Urinary bladder (tissue), 3 donors: ENCODE measurements at regions not wholly inside any gene's neighbourhood (a gene's known extent, or its start where the extent isn't known, plus 50 kb on each side); places are given as distances from the start of the nearest gene placed in this dataset.

ENCODE experiments used
- DNase-seq: peaks from one replicate; pipeline ENCODE4 v3.0.0-alpha.2; 2015; ENCODE audit errors: extremely low spot score
- H3K27ac ChIP-seq: one replicate; pipeline ENCODE4 v1.5.1; 2013; ENCODE audit warnings: low read depth, mild to moderate bottlenecking, moderate library complexity
- H3K36me3 ChIP-seq: one replicate; pipeline ENCODE4 v1.6.1; 2013; ENCODE audit warnings: mild to moderate bottlenecking, moderate library complexity; ENCODE audit not compliant: insufficient read depth
- H3K4me1 ChIP-seq: one replicate; pipeline ENCODE4 v1.6.1; 2013; ENCODE audit warnings: mild to moderate bottlenecking, moderate library complexity; ENCODE audit not compliant: insufficient read depth
- H3K4me3 ChIP-seq: one replicate; pipeline ENCODE4 v1.5.1; 2013; ENCODE audit warnings: low read depth, low read length
- WGBS: extraction: QIAGEN DNeasy Blood & Tissue Kit; methylation state at CpG from one replicate; pipeline ENCODE4 v1.1.7; 2013; 5-methylcytosine and 5-hydroxymethylcytosine counted together
- donor health status: healthy with polysubstance abuse.
- donor health status: healthy.

DNA sequence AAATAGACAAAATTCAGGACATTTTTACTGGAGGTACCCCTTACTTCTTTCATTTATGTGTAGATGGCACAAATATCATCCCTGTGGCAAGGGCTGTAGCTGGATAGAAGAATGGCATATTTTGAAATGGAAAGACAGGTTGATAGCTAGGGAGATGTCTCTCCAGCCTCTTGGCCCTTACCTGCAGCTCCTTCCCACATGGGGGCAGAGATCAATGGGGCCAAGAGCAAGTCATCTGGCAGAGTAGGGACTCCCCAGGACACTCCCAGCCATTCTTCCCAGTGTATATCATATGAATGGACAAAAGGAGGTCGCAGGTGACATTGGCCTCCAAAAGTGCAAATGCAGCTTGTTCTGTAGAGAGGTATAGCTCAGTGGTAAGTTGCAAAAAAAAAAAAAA, 192.2 kb upstream of the ATP5MC3 start:
- no peak overlapping the region for H3K27ac ChIP-seq
- no peak for DNase-seq
- H3K36me3 ChIP-seq, result no peaks in the 10 kb centered on the region
- 89% methylated on average over 1 of the region's 1 CpG for WGBS
- no peaks in the 10 kb centered on the region for H3K4me1 ChIP-seq
- no peak overlapping the region for H3K4me3 ChIP-seq

DNA sequence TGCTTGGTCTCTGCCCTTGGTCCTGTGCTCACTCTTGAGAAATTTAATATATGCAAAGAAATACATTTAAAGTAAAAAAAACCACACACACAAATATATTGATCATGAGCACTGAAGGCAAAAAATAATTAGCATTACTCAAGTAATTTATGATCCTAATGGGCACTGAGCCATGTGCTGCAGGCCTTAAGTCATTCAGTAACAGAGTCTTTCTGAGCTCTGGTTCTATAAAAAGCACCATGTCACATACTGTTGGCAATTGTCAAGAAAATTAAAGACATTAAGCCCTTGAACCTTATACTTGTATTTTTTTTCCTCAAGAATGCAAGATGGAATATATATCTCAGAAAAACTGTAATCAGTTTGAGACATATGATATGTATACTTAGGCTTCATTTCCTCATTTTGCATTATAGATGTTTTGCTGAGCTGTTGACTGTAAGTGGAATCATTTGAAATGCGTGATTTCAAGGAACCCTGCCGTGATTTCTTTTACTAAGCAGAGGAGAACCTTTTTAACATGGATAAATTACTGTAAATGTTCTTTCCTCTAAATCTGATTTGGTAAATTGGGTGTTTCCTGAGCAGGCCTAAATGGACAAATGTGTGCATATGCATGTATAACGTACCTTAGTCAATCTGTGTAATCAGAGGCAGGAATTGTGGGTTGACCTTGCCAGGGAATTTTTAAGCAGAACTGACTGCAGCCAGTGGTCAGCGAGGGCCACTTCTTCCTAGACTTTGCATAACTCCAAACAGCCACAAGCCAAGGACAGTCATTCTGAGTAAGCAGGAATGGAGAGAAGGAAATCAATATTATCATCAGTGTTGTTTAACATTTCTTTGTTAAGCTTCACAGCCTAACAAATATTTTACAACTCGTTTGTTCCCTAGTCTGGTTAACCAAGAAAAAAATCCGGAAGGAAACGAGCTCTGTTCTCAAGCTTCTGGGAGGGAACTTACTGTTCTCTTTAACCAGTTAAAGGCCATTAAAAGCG, 191.5 kb upstream of the ATP5MC3 start:
- Histone ChIP-seq H3K27ac (no peak overlapping the region), H3K4me3 (no peak overlapping the region), H3K4me1 (no peaks in the 10 kb centered on the region), H3K36me3 (no peaks in the 10 kb centered on the region)
- WGBS, result 53% methylated on average over 8 of the region's 8 CpGs
- no peak for DNase-seq

DNA sequence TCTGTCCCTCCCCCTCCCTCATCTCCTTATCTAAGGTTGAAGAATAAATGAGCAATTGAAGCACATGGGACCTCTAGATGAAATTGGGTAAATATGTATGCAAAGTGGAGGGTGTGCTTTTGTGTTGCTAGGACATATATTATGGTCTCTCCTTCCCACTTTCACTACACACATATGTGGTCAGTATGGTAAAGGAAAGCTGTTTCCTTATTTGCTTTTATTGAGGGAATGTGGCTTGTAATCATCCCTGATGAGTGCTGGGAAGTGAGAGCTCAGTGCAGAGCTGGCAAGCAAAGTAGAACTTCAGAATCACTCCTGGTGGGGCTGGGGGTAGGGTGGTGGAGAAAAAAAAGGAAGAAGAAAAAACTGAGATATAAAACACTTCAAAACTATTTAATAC, 189.9 kb upstream of the ATP5MC3 start:
- Histone ChIP-seq H3K27ac (no peak overlapping the region), H3K4me3 (no peak overlapping the region), H3K4me1 (no peaks in the 10 kb centered on the region), H3K36me3 (no peaks in the 10 kb centered on the region)
- DNase-seq, result no peak

DNA sequence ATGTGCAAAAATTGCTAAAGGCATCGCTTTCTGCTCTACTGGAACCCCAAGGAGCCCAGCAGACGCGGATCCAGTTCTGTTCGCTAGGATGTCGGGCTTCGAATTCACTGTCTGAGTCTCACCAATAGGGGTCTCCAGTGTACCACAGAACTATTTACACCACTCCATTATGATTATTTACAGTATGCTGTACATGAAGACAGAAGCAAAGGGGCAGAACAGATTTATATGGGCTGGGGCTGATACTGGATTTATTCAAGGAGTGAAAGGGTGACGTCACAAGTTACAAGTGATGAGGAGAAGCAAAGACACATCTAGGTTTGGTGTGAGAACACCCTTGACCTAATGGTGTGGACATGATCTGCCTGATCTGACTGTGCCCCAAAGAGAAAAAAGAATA, 185.3 kb upstream of the ATP5MC3 start:
- Histone ChIP-seq H3K27ac (no peak overlapping the region), H3K36me3 (no peaks in the 10 kb centered on the region), H3K4me3 (no peak overlapping the region), H3K4me1 (no peaks in the 10 kb centered on the region)
- DNase-seq, result peak; percentile 67
- 6% methylated on average over 7 of the region's 7 CpGs for WGBS

DNA sequence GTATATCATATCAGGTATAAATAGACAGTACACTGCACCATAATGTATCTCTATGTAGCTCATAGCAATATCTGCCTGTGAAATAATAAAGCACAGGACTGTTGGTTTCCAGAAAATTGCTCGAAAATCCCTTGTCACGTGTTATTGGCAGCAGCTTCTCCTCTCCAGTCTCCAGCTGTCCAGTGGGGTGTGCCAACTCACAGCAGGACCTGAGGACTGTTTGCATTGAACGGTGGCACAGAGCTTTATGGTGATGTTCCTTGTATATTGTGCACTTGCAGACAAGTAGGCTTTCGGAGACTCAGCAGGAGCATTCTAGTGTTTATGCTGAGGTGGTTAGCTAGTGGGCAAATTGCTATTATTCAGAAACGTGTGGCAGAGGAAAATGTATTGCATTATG, 182.2 kb upstream of the ATP5MC3 start:
- Histone ChIP-seq H3K36me3 (no peaks in the 10 kb centered on the region), H3K4me1 (no peaks in the 10 kb centered on the region), H3K27ac (no peak overlapping the region), H3K4me3 (no peak overlapping the region)
- no peak for DNase-seq
- 47% methylated on average over 5 of the region's 5 CpGs for WGBS

DNA sequence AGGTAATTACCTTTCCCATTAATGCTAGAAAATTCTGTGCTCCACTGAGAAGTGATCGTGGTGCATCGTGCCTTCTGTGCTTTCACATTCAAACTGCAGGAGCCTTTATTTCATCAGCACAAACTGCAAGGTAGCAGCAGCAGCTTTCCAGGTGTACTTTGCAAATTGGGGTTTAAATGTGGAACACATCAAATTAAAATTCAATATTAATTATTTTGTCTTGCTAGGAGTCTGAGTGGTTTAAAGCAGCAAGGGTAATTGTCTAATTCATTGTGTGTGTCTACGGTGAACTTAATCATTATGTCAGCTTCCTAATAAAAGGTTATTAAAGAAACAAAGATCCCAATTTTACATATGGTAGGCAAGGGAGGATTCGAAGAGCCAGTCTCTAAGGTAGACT, 180.8 kb upstream of the ATP5MC3 start:
- no peak for DNase-seq
- no peaks in the 10 kb centered on the region for H3K4me1 ChIP-seq
- no peak overlapping the region for H3K27ac ChIP-seq
- H3K4me3 ChIP-seq, result no peak overlapping the region
- no peaks in the 10 kb centered on the region for H3K36me3 ChIP-seq
- 90% methylated on average over 4 of the region's 4 CpGs for WGBS

DNA sequence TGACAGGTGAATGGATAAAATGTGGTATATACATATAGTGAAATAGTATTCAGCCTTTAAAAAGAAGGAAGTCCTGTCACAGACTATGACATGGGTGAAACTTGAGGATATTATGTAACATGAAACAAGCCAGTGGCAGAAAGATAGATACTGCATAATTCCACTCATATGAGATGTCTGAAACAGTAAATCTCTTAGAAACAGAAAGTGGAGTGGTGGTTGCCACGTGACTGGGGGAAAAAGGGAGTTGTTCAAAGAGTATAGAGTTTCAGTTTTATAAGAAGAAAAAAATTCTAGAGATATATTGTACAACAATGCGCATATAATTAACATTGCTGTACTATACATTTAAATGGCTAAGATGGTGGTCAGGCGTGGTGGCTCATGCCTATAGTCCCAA, 178.2 kb upstream of the ATP5MC3 start:
- H3K27ac ChIP-seq, result no peak overlapping the region
- no peaks in the 10 kb centered on the region for H3K36me3 ChIP-seq
- 82% methylated on average over 3 of the region's 3 CpGs for WGBS
- DNase-seq, result no peak
- H3K4me1 ChIP-seq, result no peaks in the 10 kb centered on the region
- H3K4me3 ChIP-seq, result no peak overlapping the region

DNA sequence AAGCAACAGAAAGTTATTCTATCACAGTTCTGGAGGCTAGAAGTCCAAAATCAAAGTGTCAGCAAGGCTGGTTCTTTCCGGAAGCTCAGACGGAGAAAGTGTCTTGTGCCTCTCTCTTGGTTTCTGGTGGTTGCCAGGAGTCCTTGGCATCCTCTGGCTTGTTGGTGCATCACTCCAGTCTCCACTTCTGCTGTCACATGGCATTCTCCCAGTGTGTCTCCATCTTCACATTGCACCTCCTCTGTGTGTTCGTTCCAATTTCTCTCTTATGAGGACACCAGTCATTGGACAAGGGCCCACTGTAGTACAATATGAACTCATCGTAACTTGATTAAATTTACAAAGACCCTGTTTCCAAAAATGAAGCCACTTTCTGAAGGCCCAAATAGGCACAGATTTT, 175.4 kb upstream of the ATP5MC3 start:
- no peak overlapping the region for H3K27ac ChIP-seq
- 91% methylated on average over 4 of the region's 4 CpGs for WGBS
- H3K36me3 ChIP-seq, result no peaks in the 10 kb centered on the region
- no peak overlapping the region for H3K4me3 ChIP-seq
- DNase-seq, result no peak
- H3K4me1 ChIP-seq, result no peaks in the 10 kb centered on the region

DNA sequence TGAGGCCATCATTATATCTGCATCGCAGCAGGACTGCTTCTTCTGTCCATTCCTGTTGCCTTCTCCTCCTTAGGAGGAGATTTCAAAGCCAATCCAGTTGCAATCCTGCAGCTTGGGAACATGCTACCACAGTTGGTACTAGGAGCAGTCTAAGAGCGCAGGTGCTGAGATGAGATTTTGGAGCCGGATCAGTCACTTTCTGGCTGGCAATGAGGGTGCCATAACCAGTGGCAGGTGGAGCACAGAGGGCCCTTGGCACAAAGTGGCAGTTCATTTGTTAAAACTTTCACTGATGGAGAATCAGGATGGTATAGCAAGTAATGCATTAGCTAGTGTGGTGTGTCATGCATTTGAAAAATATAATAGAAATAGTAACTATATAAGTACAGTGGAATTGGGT, 173.7 kb upstream of the ATP5MC3 start:
- no peaks in the 10 kb centered on the region for H3K36me3 ChIP-seq
- 97% methylated on average over 3 of the region's 3 CpGs for WGBS
- DNase-seq, result no peak
- no peak overlapping the region for H3K4me3 ChIP-seq
- no peaks in the 10 kb centered on the region for H3K4me1 ChIP-seq
- H3K27ac ChIP-seq, result no peak overlapping the region

DNA sequence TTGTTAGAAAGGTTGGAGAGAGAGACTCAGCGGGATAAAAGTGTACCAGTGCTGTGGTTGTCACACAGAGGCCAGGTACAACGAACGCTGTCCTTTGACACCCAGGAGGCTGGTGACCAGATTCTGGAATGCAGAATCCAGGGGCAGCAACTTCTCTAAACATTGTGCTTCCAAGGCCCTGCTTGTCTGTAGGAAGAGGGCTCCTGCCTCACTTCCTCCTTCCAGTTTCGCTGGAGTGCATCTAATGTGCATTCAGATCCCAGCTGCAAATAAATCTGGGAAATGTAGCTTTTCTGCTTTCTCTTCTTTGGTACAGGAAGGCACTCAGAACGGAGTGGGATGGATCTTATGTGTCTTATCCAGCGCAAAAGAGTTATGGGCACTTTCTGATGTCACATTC, 171.8 kb upstream of the ATP5MC3 start:
- no peaks in the 10 kb centered on the region for H3K36me3 ChIP-seq
- no peak overlapping the region for H3K27ac ChIP-seq
- no peaks in the 10 kb centered on the region for H3K4me1 ChIP-seq
- no peak for DNase-seq
- no peak overlapping the region for H3K4me3 ChIP-seq
- WGBS, result 77% methylated on average over 6 of the region's 6 CpGs

DNA sequence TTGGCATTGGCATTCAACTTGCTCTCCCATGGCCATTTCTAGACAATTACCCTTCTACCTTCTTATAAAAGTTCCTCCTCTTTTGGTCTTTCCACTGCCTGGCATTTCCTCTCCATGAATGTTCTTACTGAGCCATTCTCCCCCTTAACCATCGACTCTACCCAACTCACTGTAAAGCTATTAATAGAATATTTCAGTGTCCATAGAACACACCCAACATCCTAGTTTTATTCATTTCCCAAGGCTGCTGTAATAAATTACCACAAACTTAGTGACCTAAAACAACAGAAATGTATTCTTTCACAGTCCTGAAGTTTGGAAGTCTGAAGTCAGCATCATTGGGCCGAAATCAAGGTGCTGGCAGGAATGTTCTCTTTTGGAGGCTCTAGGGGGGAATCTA, 170.0 kb upstream of the ATP5MC3 start:
- WGBS, result 81% methylated on average over 2 of the region's 2 CpGs
- no peak for DNase-seq
- Histone ChIP-seq H3K36me3 (no peaks in the 10 kb centered on the region), H3K27ac (no peak overlapping the region), H3K4me1 (no peaks in the 10 kb centered on the region), H3K4me3 (no peak overlapping the region)

DNA sequence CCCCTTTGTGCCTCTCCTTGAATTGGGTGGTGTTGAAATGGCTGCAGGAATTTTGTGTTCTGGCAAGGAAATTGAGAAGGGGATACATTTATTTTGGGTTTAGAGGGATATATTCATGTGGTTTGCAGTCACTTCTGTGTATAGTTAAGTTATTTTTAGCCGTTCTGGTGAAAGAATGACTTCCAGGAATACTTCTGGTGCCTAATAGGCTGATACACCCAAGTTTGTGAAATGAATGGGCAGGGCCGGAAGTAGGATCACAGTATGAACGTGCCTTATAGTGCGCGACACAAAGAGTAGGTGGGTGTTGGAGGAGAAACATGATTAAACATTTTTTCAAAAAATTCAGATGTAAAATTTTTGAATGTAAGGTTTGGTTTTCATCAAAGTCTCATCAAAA, 168.6 kb upstream of the ATP5MC3 start:
- WGBS, result 70% methylated on average over 5 of the region's 5 CpGs
- no peaks in the 10 kb centered on the region for H3K36me3 ChIP-seq
- no peak overlapping the region for H3K27ac ChIP-seq
- no peak overlapping the region for H3K4me3 ChIP-seq
- H3K4me1 ChIP-seq, result no peaks in the 10 kb centered on the region
- DNase-seq, result no peak

DNA sequence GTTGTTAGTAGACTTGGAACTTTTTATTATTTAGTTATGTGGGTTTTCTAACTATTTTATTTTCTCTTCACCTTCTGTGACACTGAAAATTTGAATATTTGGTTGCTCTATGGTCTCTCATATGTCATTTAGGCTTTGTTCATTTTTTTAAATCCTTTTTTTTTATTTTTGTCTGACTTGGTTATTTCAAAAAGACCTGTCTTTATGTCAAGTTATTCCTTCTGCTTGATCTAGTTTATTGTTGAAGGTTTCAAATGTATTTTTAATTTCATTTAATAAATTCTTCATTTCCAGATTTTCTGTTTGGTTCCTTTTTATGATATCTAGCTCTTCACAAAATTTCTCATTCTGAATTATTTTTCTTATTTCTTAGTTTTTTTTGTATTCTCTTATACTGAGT, 160.6 kb upstream of the ATP5MC3 start:
- Histone ChIP-seq H3K27ac (no peak overlapping the region), H3K36me3 (no peaks in the 10 kb centered on the region), H3K4me1 (no peaks in the 10 kb centered on the region), H3K4me3 (no peak overlapping the region)
- DNase-seq, result no peak

DNA sequence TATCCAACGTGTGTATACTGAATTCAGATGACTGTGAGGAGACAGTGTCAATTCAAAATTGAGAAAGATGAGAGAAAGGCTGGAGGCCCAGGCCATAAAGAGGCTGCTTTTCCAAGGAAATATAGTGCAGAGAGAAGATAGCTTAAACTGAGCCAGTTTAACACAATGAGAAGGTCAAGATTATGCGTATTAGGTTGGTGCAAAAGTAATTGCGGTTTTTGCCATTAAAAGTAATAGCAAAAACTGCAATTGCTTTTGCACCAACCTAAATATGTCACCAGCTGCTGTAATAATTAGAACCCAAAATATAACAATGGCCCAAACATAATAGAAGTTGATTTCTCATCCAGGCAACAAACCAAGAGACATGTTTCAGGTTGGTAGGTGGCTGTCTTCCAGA, 148.7 kb upstream of the ATP5MC3 start:
- 82% methylated on average over 3 of the region's 3 CpGs for WGBS
- Histone ChIP-seq H3K27ac (no peak overlapping the region), H3K4me1 (no peaks in the 10 kb centered on the region), H3K36me3 (no peaks in the 10 kb centered on the region), H3K4me3 (no peak overlapping the region)
- DNase-seq, result no peak

DNA sequence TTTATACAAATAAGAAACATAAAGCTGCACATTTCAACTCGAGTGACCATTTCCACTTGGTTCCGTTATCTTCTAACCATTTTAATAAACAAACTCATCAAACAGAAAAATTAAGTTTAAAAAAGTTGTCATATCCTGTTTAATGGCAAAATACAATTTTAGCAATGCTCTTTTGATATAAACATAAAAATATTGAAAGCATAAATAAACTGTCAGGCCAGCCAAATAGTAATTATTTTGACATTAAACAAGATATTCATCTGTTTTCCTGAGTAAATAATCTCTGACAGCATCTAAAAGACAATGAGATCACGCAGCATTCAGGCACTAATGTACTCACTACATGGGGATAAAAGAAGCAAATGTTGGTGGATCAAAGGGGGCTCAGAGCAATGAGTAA, 145.3 kb upstream of the ATP5MC3 start:
- H3K4me1 ChIP-seq, result no peaks in the 10 kb centered on the region
- 69% methylated on average over 3 of the region's 3 CpGs for WGBS
- no peak overlapping the region for H3K27ac ChIP-seq
- H3K36me3 ChIP-seq, result no peaks in the 10 kb centered on the region
- no peak overlapping the region for H3K4me3 ChIP-seq
- no peak for DNase-seq
